Uterus (tissue), 3 donors: ENCODE measurements at regions not wholly inside any gene's neighbourhood (a gene's known extent, or its start where the extent isn't known, plus 50 kb on each side); places are given as distances from the start of the nearest gene placed in this dataset.

Experiments
- DNase-seq, 2 donors: peaks; one replicate each; pipeline ENCODE4 v3.0.0-alpha.2; 2019 to 2020
- H3K27ac ChIP-seq, 2 donors: fragments of 200-600 bp; sonication (generic); 1 replicate in 1 of 2; 2 replicates in 1 of 2; pipeline ENCODE4 v1.5.1; 2016 to 2018
- H3K27me3 ChIP-seq, 2 donors: fragments of 200-600 bp; sonication (generic); one replicate each; pipeline ENCODE4 v1.5.1; 2018 to 2019; ENCODE audit warnings: control low read depth in 1 of 2
- H3K36me3 ChIP-seq, 2 donors: fragments of 200-600 bp; sonication (generic); one replicate each; pipeline ENCODE4 v1.5.1; 2019; ENCODE audit warnings: control low read depth in 1 of 2
- H3K4me1 ChIP-seq, 2 donors: fragments of 200-600 bp; sonication (generic); one replicate each; pipeline ENCODE4 v1.5.1; 2018 to 2019; ENCODE audit warnings: control low read depth in 1 of 2
- H3K4me3 ChIP-seq, 2 donors: fragments of 200-600 bp; sonication (generic); 1 replicate in 1 of 2; 2 replicates in 1 of 2; pipeline ENCODE4 v1.5.1; 2018 to 2019; ENCODE audit warnings: mild to moderate bottlenecking in 1 of 2
- H3K9me3 ChIP-seq, 2 donors: fragments of 200-600 bp; sonication (generic); one replicate each; pipeline ENCODE4 v1.5.1; 2019; ENCODE audit warnings: control low read depth in 1 of 2
- POLR2A ChIP-seq, 2 donors: fragments of 450-650 bp; IDR thresholded peaks; one replicate each; pipeline ENCODE4 v1.6.1; 2016; ENCODE audit warnings: antibody characterized with exemption in 2 of 2, mild to moderate bottlenecking in 1 of 2, moderate library complexity in 1 of 2
- intact Hi-C: fragments of 100-400 bp; cut with DNase I; formaldehyde crosslinking; loops from one replicate; pipeline ENCODE4 v1.15.1; 2023; ENCODE audit warnings: low total_unique reads
- TF ChIP-seq, protein P1 (sequence below), 4 experiments: fragments of 200-600 bp in 2 of 4; fragments of 450-650 bp in 2 of 4; sonication (generic) in 2 of 4; IDR thresholded peaks; one replicate each; pipeline ENCODE4 v1.5.1; 2016 to 2019; ENCODE audit warnings: antibody characterized with exemption in 4 of 4, mild to moderate bottlenecking in 2 of 4, moderate library complexity in 1 of 4
- donor health status: DM: yes; HTN: yes; CAD: no.

GRCh38 chr2:168320267-168320666, 72.9 kb upstream of the STK39 start:
- intact Hi-C loops = no loop called here
- DNase-seq = no peak
- Histone ChIP-seq H3K4me3 (no peak overlapping the region), H3K9me3 (no peaks in the 10 kb centered on the region), H3K27ac (no peak overlapping the region), H3K4me1 (no peaks in the 10 kb centered on the region), H3K36me3 (no peaks in the 10 kb centered on the region), H3K27me3 (no peaks in the 10 kb centered on the region)
- no peak for TF ChIP-seq POLR2A (IDR thresholded peaks at IDR 0.05)
- TF ChIP-seq, protein P1, sequence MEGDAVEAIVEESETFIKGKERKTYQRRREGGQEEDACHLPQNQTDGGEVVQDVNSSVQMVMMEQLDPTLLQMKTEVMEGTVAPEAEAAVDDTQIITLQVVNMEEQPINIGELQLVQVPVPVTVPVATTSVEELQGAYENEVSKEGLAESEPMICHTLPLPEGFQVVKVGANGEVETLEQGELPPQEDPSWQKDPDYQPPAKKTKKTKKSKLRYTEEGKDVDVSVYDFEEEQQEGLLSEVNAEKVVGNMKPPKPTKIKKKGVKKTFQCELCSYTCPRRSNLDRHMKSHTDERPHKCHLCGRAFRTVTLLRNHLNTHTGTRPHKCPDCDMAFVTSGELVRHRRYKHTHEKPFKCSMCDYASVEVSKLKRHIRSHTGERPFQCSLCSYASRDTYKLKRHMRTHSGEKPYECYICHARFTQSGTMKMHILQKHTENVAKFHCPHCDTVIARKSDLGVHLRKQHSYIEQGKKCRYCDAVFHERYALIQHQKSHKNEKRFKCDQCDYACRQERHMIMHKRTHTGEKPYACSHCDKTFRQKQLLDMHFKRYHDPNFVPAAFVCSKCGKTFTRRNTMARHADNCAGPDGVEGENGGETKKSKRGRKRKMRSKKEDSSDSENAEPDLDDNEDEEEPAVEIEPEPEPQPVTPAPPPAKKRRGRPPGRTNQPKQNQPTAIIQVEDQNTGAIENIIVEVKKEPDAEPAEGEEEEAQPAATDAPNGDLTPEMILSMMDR (IDR thresholded peaks at IDR 0.05) = no peak

GRCh38 chr2:168322325-168323007, 75.1 kb upstream of the STK39 start:
- no peak overlapping the region for H3K4me3 ChIP-seq
- H3K27ac ChIP-seq = no peak overlapping the region
- intact Hi-C loops = no loop called here
- H3K9me3 ChIP-seq = no peaks in the 10 kb centered on the region
- DNase-seq = no peak
- H3K27me3 ChIP-seq = no peaks in the 10 kb centered on the region
- no peaks in the 10 kb centered on the region for H3K4me1 ChIP-seq
- H3K36me3 ChIP-seq = no peaks in the 10 kb centered on the region
- no peak for TF ChIP-seq POLR2A (IDR thresholded peaks at IDR 0.05)
- TF ChIP-seq, protein P1 (IDR thresholded peaks at IDR 0.05) = no peak

- Histone ChIP-seq H3K27ac (no peak overlapping the region), H3K4me1 (no peaks in the 10 kb centered on the region), H3K9me3 (no peaks in the 10 kb centered on the region), H3K36me3 (no peaks in the 10 kb centered on the region), H3K4me3 (no peak overlapping the region), H3K27me3 (no peaks in the 10 kb centered on the region)
- intact Hi-C loops = no loop called here
- no peak for DNase-seq
- TF ChIP-seq, protein P1 (IDR thresholded peaks at IDR 0.05) = no peak
- TF ChIP-seq POLR2A (IDR thresholded peaks at IDR 0.05) = no peak
Measured at GRCh38 chr2:168323529-168324021, 76.2 kb upstream of the STK39 start.

- DNase-seq = no peak
- no peak for TF ChIP-seq POLR2A (IDR thresholded peaks at IDR 0.05)
- TF ChIP-seq, protein P1 (IDR thresholded peaks at IDR 0.05) = no peak
- intact Hi-C loops = no loop called here
- Histone ChIP-seq H3K4me3 (no peak overlapping the region), H3K27ac (no peak overlapping the region), H3K36me3 (no peaks in the 10 kb centered on the region), H3K9me3 (no peaks in the 10 kb centered on the region), H3K4me1 (no peaks in the 10 kb centered on the region), H3K27me3 (no peaks in the 10 kb centered on the region)
Measured at GRCh38 chr2:168326572-168326971, 79.2 kb upstream of the STK39 start.

DNA sequence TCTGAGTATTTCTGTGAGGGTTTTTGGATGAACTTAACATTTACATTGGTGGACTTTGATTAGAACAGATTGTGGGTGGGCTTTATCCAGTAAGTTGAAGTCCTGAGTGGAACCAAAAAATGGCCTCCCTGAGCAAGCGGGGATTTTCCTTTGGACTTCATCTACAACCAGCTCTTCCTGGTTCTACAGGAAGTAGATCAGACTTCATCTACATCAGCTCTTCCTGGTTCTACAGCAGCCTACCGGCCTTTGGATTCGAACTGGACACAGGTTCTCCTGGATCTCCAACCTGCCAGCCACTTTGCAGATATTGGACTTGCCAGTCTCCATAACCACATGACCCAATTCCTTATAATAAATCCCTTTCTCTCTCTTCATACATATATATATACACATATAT, 79.9 kb upstream of the STK39 start:
- Histone ChIP-seq H3K27me3 (no peaks in the 10 kb centered on the region), H3K9me3 (no peaks in the 10 kb centered on the region), H3K4me1 (no peaks in the 10 kb centered on the region), H3K36me3 (no peaks in the 10 kb centered on the region), H3K4me3 (no peak overlapping the region), H3K27ac (no peak overlapping the region)
- intact Hi-C loops = no loop called here
- TF ChIP-seq, protein P1 (IDR thresholded peaks at IDR 0.05) = no peak
- no peak for TF ChIP-seq POLR2A (IDR thresholded peaks at IDR 0.05)
- DNase-seq = no peak
